Smooth muscle cell (in vitro differentiated cells): ENCODE measurements at regions not wholly inside any gene's neighbourhood (a gene's known extent, or its start where the extent isn't known, plus 50 kb on each side); places are given as distances from the start of the nearest gene placed in this dataset.
A peak's percentile ranks its signal among the peaks of the same experiment; 100 is the strongest.
"Not testable (repeated sequence)": the region's sequence is repeated elsewhere in the genome, so short reads cannot be mapped to it uniquely, and the experiment has no call there.

Source experiments
- DNase-seq: peaks from one replicate; lab custom pipeline; 2025; ENCODE audit not compliant: unreplicated experiment; lab: John Stamatoyannopoulos, UW
- H2AFZ ChIP-seq: fragments of 200-600 bp; sonication (generic); 2 replicates; pipeline ENCODE4 v1.6.0; 2016; ENCODE audit warnings: antibody characterized with exemption, low read depth, mild to moderate bottlenecking
- H3F3A ChIP-seq: fragments of 200-600 bp; sonication (generic); 2 replicates; pipeline ENCODE4 v1.6.0; 2017; ENCODE audit warnings: antibody characterized with exemption, low read depth
- H3K27ac ChIP-seq: fragments of 200-600 bp; sonication (generic); 2 replicates; pipeline ENCODE4 v1.5.1; 2016; ENCODE audit warnings: low read depth, mild to moderate bottlenecking
- H3K27me3 ChIP-seq: fragments of 200-600 bp; sonication (generic); 2 replicates; pipeline ENCODE4 v1.6.1; 2016; ENCODE audit warnings: low read depth, mild to moderate bottlenecking
- H3K36me3 ChIP-seq: fragments of 200-600 bp; sonication (generic); 2 replicates; pipeline ENCODE4 v1.5.1; 2016; ENCODE audit warnings: low read depth
- H3K4me1 ChIP-seq: fragments of 200-600 bp; sonication (generic); 2 replicates; pipeline ENCODE4 v1.5.1; 2016; ENCODE audit warnings: low read depth
- H3K4me2 ChIP-seq: fragments of 200-600 bp; sonication (generic); 2 replicates; pipeline ENCODE4 v1.6.0; 2016; ENCODE audit warnings: mild to moderate bottlenecking
- H3K4me3 ChIP-seq: fragments of 200-600 bp; sonication (generic); 2 replicates; pipeline ENCODE4 v1.5.1; 2016; ENCODE audit warnings: mild to moderate bottlenecking
- H3K79me2 ChIP-seq: fragments of 200-600 bp; sonication (generic); 2 replicates; pipeline ENCODE4 v1.6.0; 2016; ENCODE audit warnings: low read depth, mild to moderate bottlenecking
- H3K9ac ChIP-seq: fragments of 200-600 bp; sonication (generic); 2 replicates; pipeline ENCODE4 v1.6.0; 2016; ENCODE audit warnings: low read depth
- H3K9me3 ChIP-seq: fragments of 200-600 bp; sonication (generic); replicated peaks from 2 replicates; pipeline ENCODE4 v1.5.1; 2016; ENCODE audit warnings: low read depth
- H4K20me1 ChIP-seq: fragments of 200-600 bp; sonication (generic); 2 replicates; pipeline ENCODE4 v1.6.0; 2016; ENCODE audit warnings: low read depth
- CTCF ChIP-seq: fragments of 200-600 bp; sonication (generic); IDR thresholded peaks from 2 replicates; pipeline ENCODE4 v1.5.1; 2017; ENCODE audit warnings: borderline replicate concordance, mild to moderate bottlenecking, antibody characterized with exemption; ENCODE audit not compliant: insufficient read depth, poor library complexity, severe bottlenecking
- WGBS: methylation state at CpG from one replicate; pipeline ENCODE4 v1.1.7; 2016; ENCODE audit warnings: low lambda C conversion rate; 5-methylcytosine and 5-hydroxymethylcytosine counted together

GRCh38 chr22:22176929-22177616 is 67.5 kb upstream of the VPREB1 start:
- no peaks in the 10 kb centered on the region for H4K20me1 ChIP-seq
- H3K79me2 ChIP-seq = no peaks in the 10 kb centered on the region
- H3K27ac ChIP-seq = no peak overlapping the region
- no peaks in the 10 kb centered on the region for H3K9me3 ChIP-seq
- H2AFZ ChIP-seq = no peak overlapping the region
- H3K4me1 ChIP-seq = no peaks in the 10 kb centered on the region
- DNase-seq = no peak
- no peaks in the 10 kb centered on the region for H3K36me3 ChIP-seq
- H3K9ac ChIP-seq = no peak overlapping the region
- H3K27me3 ChIP-seq = peaks cover 50% of the 10 kb centered on the region
- 56% methylated on average over 4 of the region's 4 CpGs for WGBS
- no peak overlapping the region for H3K4me3 ChIP-seq
- TF ChIP-seq CTCF = no peak
- H3K4me2 ChIP-seq = no peak overlapping the region
- no peaks in the 10 kb centered on the region for H3F3A ChIP-seq

DNA sequence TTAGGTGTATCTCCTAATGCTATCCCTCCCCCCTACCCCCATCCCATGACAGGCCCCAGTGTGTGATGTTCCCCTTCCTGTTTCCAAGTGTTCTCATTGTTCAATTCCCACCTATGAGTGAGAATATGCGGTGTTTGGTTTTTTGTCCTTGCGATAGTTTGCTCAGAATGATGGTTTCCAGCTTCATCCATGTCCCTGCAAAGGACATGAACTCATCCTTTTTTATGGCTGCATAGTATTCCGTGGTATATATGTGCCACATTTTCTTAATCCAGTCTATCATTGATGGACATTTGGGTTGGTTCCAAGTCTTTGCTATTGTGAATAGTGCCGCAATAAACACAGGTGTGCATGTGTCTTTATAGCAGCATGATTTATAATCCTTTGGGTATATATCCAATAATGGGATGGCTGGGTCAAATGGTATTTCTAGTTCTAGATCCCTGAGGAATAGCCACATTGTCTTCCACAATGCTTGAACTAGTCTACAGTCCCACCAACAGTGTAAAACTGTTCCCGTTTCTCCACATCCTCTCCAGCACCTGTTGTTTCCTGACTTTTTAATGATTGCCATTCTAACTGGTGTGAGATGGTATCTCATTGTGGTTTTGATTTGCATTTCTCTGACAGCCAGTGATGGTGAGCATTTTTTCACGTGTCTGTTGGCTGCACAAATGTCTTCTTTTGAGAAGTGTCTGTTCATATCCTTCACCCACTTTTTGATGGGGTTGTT is 71.5 kb upstream of the VPREB1 start:
- H3K4me3 ChIP-seq, H3K27ac ChIP-seq, H2AFZ ChIP-seq, H3F3A ChIP-seq, H3K79me2 ChIP-seq, DNase-seq, H3K4me1 ChIP-seq, H3K4me2 ChIP-seq, H3K9ac ChIP-seq, H3K36me3 ChIP-seq, H3K9me3 ChIP-seq, H4K20me1 ChIP-seq: not testable (repeated sequence)
- 70% methylated on average over 6 of the region's 6 CpGs for WGBS
- peaks cover 51% of the 10 kb centered on the region for H3K27me3 ChIP-seq

GRCh38 chr22:22171357-22172218 is 73.0 kb upstream of the VPREB1 start:
- Histone ChIP-seq H3K9me3 (no peaks in the 10 kb centered on the region), H2AFZ (no peak overlapping the region), H3K4me3 (no peak overlapping the region), H3K36me3 (no peaks in the 10 kb centered on the region), H3K79me2 (no peaks in the 10 kb centered on the region), H3K9ac (no peak overlapping the region), H3K27ac (no peak overlapping the region), H3K27me3 (peaks cover 58% of the 10 kb centered on the region), H3K4me1 (no peaks in the 10 kb centered on the region), H4K20me1 (no peaks in the 10 kb centered on the region), H3K4me2 (no peak overlapping the region), H3F3A (no peaks in the 10 kb centered on the region)
- no peak for DNase-seq
- TF ChIP-seq CTCF = peak; percentile 19
- WGBS = 21% methylated on average over 6 of the region's 6 CpGs

DNA sequence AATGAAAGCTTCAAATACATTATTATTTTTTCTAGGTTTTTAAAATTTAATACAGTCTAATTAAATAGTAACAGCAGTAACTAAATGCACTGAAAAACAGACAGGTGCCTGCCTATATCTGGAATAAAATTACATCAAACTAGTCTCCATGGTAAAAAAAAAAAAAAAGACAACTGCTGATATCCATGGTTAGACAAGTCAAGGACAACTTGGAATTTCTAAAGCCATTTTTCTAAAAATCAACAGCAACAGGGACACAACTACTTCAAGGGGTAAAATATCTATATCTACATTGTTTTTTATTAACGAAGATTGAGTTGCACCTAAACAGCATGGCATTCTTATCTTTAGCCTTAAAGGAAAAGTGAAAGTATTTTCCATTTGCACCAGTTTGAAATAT is 74.7 kb upstream of the VPREB1 start:
- WGBS = 88% methylated on average over 1 of the region's 1 CpG

More for the DNA sequence above, 74.7 kb upstream of the VPREB1 start:
- no peaks in the 10 kb centered on the region for H3K36me3 ChIP-seq
- H3K9ac ChIP-seq = no peak overlapping the region
- H3K27ac ChIP-seq = no peak overlapping the region
- no peaks in the 10 kb centered on the region for H4K20me1 ChIP-seq
- no peaks in the 10 kb centered on the region for H3K79me2 ChIP-seq
- no peak for TF ChIP-seq CTCF
- no peaks in the 10 kb centered on the region for H3K9me3 ChIP-seq
- peaks cover 68% of the 10 kb centered on the region for H3K27me3 ChIP-seq
- H2AFZ ChIP-seq = no peak overlapping the region
- H3K4me3 ChIP-seq = no peak overlapping the region
- no peak overlapping the region for H3K4me2 ChIP-seq
- DNase-seq = no peak
- H3K4me1 ChIP-seq = no peaks in the 10 kb centered on the region
- no peaks in the 10 kb centered on the region for H3F3A ChIP-seq
